T-helper 2 cell treated with Interferon-gamma antibody and Interleukin-4, amounts not matched to agents 5 μg/mL and 100 μg/mL, for 36 hours (primary cell): ENCODE measurements at regions not wholly inside any gene's neighbourhood (a gene's known extent, or its start where the extent isn't known, plus 50 kb on each side); places are given as distances from the start of the nearest gene placed in this dataset.

Experiments
- DNase-seq: peaks from one replicate; pipeline ENCODE4 v3.0.0; 2021; ENCODE audit warnings: low spot score
- H3K27ac Mint-ChIP-seq: one replicate; pipeline ENCODE4 v1.8.0; 2021; ENCODE audit warnings: mild to moderate bottlenecking, mixed read lengths
- H3K27me3 Mint-ChIP-seq: one replicate; pipeline ENCODE4 v1.8.0; 2021; ENCODE audit warnings: low read depth, mixed read lengths
- H3K36me3 Mint-ChIP-seq: one replicate; pipeline ENCODE4 v1.8.0; 2021; ENCODE audit warnings: low read depth, mixed read lengths
- H3K4me1 Mint-ChIP-seq: one replicate; pipeline ENCODE4 v1.8.0; 2021; ENCODE audit warnings: low read depth, mixed read lengths
- H3K4me3 Mint-ChIP-seq: one replicate; pipeline ENCODE4 v1.8.0; 2022; ENCODE audit warnings: mild to moderate bottlenecking, moderate library complexity, mixed read lengths
- H3K9me3 Mint-ChIP-seq: one replicate; pipeline ENCODE4 v1.8.0; 2021; ENCODE audit warnings: mixed read lengths

DNA sequence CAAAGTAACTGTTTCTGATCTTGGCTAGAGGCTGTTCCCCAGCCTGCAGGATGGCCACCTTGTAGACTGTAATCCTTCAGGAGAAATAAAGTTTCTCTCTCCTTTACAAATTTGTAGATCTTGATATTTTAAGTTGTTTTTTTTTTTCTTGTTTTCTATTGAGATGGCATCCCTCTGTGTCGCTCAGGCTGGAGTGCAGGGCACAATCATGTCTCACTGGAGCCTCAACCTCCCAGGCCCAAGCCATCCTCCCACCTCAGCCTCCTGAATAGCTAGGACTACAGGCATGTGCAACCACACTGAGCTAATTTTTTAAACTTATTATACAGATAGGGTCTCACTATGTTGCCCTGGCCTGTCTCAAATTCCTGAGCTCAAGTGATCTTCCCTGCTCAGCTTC, 389.8 kb upstream of the LRRC4C start:
- Mint-ChIP-seq H3K27ac (no peak overlapping the region), H3K9me3 (peaks cover 37% of the 10 kb centered on the region), H3K4me3 (no peak overlapping the region), H3K36me3 (no peaks in the 10 kb centered on the region), H3K4me1 (no peaks in the 10 kb centered on the region), H3K27me3 (no peaks in the 10 kb centered on the region)
- DNase-seq, result no peak

DNA sequence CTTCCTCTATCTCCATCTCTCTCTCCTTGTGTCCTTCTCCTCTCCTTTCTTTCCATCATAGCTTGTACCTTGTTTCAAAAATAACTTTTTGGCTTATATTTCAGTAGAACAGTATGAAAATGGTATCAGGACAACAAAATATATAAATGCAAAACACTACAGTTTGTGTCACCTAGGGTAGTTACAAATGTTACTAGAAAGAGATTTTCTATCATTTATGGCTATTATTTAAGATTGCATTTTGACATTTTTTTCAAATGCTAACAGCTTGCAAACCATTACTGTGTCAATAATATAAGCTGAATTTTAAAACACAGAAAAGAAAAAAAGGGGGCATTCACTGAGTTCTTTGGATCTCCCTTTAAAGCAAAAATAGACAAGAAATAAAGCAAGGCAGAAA, 392.3 kb upstream of the LRRC4C start:
- Mint-ChIP-seq H3K4me1 (no peaks in the 10 kb centered on the region), H3K27me3 (no peaks in the 10 kb centered on the region), H3K36me3 (no peaks in the 10 kb centered on the region), H3K9me3 (peaks cover 42% of the 10 kb centered on the region), H3K4me3 (no peak overlapping the region), H3K27ac (no peak overlapping the region)
- DNase-seq, result no peak

GRCh38 chr11:41861838-41862237, 402.4 kb upstream of the LRRC4C start:
- no peak overlapping the region for H3K27ac Mint-ChIP-seq
- H3K27me3 Mint-ChIP-seq, result no peaks in the 10 kb centered on the region
- no peak for DNase-seq
- H3K4me1 Mint-ChIP-seq, result no peaks in the 10 kb centered on the region
- H3K9me3 Mint-ChIP-seq, result peaks cover 48% of the 10 kb centered on the region
- H3K36me3 Mint-ChIP-seq, result no peaks in the 10 kb centered on the region
- no peak overlapping the region for H3K4me3 Mint-ChIP-seq

- no peaks in the 10 kb centered on the region for H3K36me3 Mint-ChIP-seq
- H3K9me3 Mint-ChIP-seq, result peaks cover 25% of the 10 kb centered on the region
- no peak overlapping the region for H3K4me3 Mint-ChIP-seq
- H3K4me1 Mint-ChIP-seq, result no peaks in the 10 kb centered on the region
- DNase-seq, result no peak
- no peak overlapping the region for H3K27ac Mint-ChIP-seq
- H3K27me3 Mint-ChIP-seq, result no peaks in the 10 kb centered on the region
These were observed 407.1 kb upstream of the LRRC4C start for GRCh38 chr11:41866525-41866924.

DNA sequence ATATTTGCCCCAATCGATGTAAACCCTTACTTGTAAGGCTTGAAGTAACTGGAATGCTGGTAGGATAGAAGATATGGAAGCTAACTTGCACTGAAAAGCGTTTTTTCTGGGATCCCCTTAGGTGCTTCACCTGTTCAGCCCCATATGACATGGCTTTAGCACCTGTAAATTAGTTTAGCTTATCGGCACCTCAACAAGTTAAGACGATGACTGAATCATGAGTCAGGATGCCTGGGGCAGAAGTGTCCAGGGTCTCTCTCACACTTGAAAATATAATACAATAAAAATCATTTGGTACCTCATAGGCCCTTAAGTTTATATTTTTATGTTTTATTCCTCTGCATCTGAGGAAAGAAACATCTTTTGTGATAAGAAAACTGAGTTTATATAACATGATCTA, 409.2 kb upstream of the LRRC4C start:
- H3K27ac Mint-ChIP-seq, result no peak overlapping the region
- no peaks in the 10 kb centered on the region for H3K27me3 Mint-ChIP-seq
- no peaks in the 10 kb centered on the region for H3K4me1 Mint-ChIP-seq
- no peak overlapping the region for H3K4me3 Mint-ChIP-seq
- H3K9me3 Mint-ChIP-seq, result peaks cover 33% of the 10 kb centered on the region
- H3K36me3 Mint-ChIP-seq, result no peaks in the 10 kb centered on the region
- no peak for DNase-seq

DNA sequence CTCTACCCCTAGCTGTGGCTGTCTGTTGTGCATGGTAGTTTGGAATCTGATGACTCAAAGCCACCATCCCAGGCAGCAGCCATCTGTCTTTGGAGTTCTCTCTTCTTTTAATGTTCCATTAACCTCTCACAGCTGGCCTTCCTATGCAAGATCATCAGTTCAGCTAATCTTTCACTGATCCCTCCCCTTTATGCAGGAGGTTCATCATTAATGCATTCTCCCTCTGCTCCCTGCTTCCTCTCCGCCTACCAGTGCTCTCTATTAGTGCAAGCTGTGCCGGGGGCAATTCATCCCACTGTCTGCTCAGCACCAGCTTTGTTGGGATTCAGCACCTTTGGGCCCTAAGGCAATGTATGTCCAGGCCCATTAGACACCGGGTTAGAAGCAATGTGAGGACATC, 413.0 kb upstream of the LRRC4C start:
- Mint-ChIP-seq H3K9me3 (peaks cover 27% of the 10 kb centered on the region), H3K4me3 (no peak overlapping the region), H3K4me1 (no peaks in the 10 kb centered on the region), H3K27ac (no peak overlapping the region), H3K36me3 (no peaks in the 10 kb centered on the region), H3K27me3 (no peaks in the 10 kb centered on the region)
- DNase-seq, result no peak

DNA sequence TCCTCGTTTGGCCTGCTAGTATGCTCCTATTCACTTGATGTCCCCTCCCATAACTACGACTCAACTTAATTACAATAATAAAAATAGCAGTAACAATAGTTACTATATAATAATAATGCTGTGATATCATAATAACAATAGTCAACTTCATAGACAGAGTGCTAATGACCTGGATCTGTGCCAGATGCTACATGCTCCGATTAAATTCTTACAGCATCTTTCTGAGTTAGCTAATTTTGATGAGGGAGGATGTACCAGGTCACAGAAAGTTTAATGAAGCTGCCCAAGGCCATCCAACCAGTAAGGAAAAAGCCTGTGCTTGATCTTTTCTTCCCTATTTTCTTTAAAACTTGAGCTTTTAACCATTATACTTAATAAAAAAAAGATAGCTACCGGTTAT, 413.4 kb upstream of the LRRC4C start:
- no peaks in the 10 kb centered on the region for H3K27me3 Mint-ChIP-seq
- peaks cover 32% of the 10 kb centered on the region for H3K9me3 Mint-ChIP-seq
- no peak overlapping the region for H3K4me3 Mint-ChIP-seq
- H3K36me3 Mint-ChIP-seq, result no peaks in the 10 kb centered on the region
- DNase-seq, result no peak
- H3K27ac Mint-ChIP-seq, result no peak overlapping the region
- no peaks in the 10 kb centered on the region for H3K4me1 Mint-ChIP-seq

DNA sequence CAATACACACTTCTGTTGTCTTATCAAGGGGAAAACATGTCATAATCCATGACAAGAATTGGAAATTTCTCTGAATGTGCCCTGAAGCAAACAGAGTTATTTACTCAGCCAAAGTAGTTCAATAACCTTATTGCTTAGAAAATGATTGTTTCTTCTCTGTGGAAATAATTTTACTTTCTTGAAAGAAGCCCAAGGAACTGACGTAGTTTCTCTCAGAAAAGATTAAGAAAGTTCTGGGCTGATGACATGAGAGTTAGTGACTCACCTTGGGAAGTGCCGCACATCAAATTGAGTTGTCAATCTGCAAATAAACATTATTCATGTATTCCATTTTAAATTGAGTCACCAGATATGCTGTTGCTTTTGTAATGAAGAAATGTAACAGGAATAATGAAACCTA, 418.6 kb upstream of the LRRC4C start:
- Mint-ChIP-seq H3K27me3 (no peaks in the 10 kb centered on the region), H3K9me3 (peaks cover 51% of the 10 kb centered on the region), H3K4me1 (no peaks in the 10 kb centered on the region), H3K27ac (no peak overlapping the region), H3K4me3 (no peak overlapping the region), H3K36me3 (no peaks in the 10 kb centered on the region)
- DNase-seq, result no peak

GRCh38 chr11:41879214-41879613, 419.8 kb upstream of the LRRC4C start:
- Mint-ChIP-seq H3K9me3 (peaks cover 54% of the 10 kb centered on the region), H3K27me3 (no peaks in the 10 kb centered on the region), H3K27ac (no peak overlapping the region), H3K4me1 (no peaks in the 10 kb centered on the region), H3K36me3 (no peaks in the 10 kb centered on the region), H3K4me3 (no peak overlapping the region)
- no peak for DNase-seq

DNA sequence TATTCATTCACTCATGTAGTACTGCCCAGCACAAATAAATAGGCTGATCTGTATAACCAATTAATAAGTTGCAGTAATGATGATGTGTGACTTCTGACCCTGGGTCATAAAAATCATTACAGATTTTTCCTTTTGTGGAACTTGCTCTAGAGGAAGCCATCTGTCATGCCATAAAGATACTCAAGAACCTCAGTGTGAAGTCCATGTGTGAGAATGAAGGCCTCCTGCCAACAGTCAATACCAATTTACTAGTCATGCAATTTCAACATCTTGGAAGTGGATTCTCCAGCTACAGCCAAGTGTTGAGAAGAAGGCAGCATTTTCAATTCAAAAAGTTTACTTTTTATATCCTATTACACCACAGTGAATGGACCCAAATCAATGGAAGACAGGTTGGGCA, 435.6 kb upstream of the LRRC4C start:
- no peak overlapping the region for H3K27ac Mint-ChIP-seq
- no peak for DNase-seq
- H3K36me3 Mint-ChIP-seq, result no peaks in the 10 kb centered on the region
- H3K9me3 Mint-ChIP-seq, result peaks cover 18% of the 10 kb centered on the region
- H3K4me3 Mint-ChIP-seq, result no peak overlapping the region
- H3K4me1 Mint-ChIP-seq, result no peaks in the 10 kb centered on the region
- no peaks in the 10 kb centered on the region for H3K27me3 Mint-ChIP-seq

GRCh38 chr11:41897991-41898390, 438.5 kb upstream of the LRRC4C start:
- H3K9me3 Mint-ChIP-seq, result peaks cover 37% of the 10 kb centered on the region
- H3K4me3 Mint-ChIP-seq, result no peak overlapping the region
- H3K27ac Mint-ChIP-seq, result no peak overlapping the region
- no peaks in the 10 kb centered on the region for H3K36me3 Mint-ChIP-seq
- no peak for DNase-seq
- no peaks in the 10 kb centered on the region for H3K27me3 Mint-ChIP-seq
- no peaks in the 10 kb centered on the region for H3K4me1 Mint-ChIP-seq

DNA sequence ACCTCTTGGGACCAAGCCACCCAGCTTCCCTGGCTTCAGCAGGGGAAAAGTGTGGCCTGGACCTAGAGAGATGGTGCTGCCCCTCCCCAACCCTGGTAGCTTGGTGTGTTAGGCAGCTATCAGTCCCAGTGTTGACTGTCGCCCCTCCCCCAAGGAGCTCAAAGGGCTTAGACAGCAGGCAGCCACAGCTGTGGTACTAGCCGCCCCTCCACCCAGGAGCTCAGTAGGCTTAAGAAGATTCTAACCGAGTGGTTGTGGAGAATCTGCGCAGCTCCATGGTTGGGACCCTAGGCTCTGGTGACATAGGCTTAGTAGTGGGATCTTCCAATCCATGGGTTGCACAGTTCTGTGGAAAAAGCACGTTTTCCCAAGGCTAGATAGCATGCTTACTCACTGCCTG, 458.4 kb upstream of the LRRC4C start:
- H3K27ac Mint-ChIP-seq, result no peak overlapping the region
- peaks cover 70% of the 10 kb centered on the region for H3K9me3 Mint-ChIP-seq
- no peak for DNase-seq
- H3K4me1 Mint-ChIP-seq, result no peaks in the 10 kb centered on the region
- H3K4me3 Mint-ChIP-seq, result no peak overlapping the region
- H3K36me3 Mint-ChIP-seq, result no peaks in the 10 kb centered on the region
- H3K27me3 Mint-ChIP-seq, result no peaks in the 10 kb centered on the region

- H3K36me3 Mint-ChIP-seq, result no peaks in the 10 kb centered on the region
- DNase-seq, result no peak
- no peaks in the 10 kb centered on the region for H3K4me1 Mint-ChIP-seq
- no peaks in the 10 kb centered on the region for H3K27me3 Mint-ChIP-seq
- H3K27ac Mint-ChIP-seq, result no peak overlapping the region
- no peak overlapping the region for H3K4me3 Mint-ChIP-seq
- H3K9me3 Mint-ChIP-seq, result peaks cover 60% of the 10 kb centered on the region
These were observed 460.9 kb upstream of the LRRC4C start for GRCh38 chr11:41920374-41920773.

GRCh38 chr11:41921746-41922390, 462.4 kb upstream of the LRRC4C start:
- Mint-ChIP-seq H3K4me3 (no peak overlapping the region), H3K27ac (no peak overlapping the region), H3K36me3 (no peaks in the 10 kb centered on the region), H3K4me1 (no peaks in the 10 kb centered on the region), H3K9me3 (peaks cover 60% of the 10 kb centered on the region), H3K27me3 (no peaks in the 10 kb centered on the region)
- DNase-seq, result no peak

GRCh38 chr11:41926339-41926738, 466.9 kb upstream of the LRRC4C start:
- no peak overlapping the region for H3K4me3 Mint-ChIP-seq

More at GRCh38 chr11:41926339-41926738, 466.9 kb upstream of the LRRC4C start:
- no peak for DNase-seq
- Mint-ChIP-seq H3K27me3 (no peaks in the 10 kb centered on the region), H3K36me3 (no peaks in the 10 kb centered on the region), H3K27ac (no peak overlapping the region), H3K9me3 (peaks cover 53% of the 10 kb centered on the region), H3K4me1 (no peaks in the 10 kb centered on the region)
